HepG2 (cell line): ENCODE measurements at regions not wholly inside any gene's neighbourhood (a gene's known extent, or its start where the extent isn't known, plus 50 kb on each side); places are given as distances from the start of the nearest gene placed in this dataset.

Source experiments
- AHR ChIP-seq: IDR thresholded peaks from 2 replicates; pipeline ENCODE4 v1.6.1; 2018; ENCODE audit warnings: missing genetic modification reagents, missing compliant biosample characterization
- CENPX ChIP-seq: sonication (generic); formaldehyde crosslinking; IDR thresholded peaks from 2 replicates; pipeline ENCODE4 v1.9.0; 2021; ENCODE audit warnings: mild to moderate bottlenecking, missing genetic modification reagents, moderate library complexity
- ESRRA ChIP-seq: sonication (generic); formaldehyde crosslinking; IDR thresholded peaks from 2 replicates; pipeline ENCODE4 v1.5.1; 2020; ENCODE audit warnings: mild to moderate bottlenecking, low read depth, missing genetic modification reagents
- HNRNPH1 ChIP-seq: fragments of 200-400 bp; formaldehyde crosslinking; optimal IDR thresholded peaks from 2 replicates; pipeline ENCODE3; 2017; ENCODE audit warnings: mild to moderate bottlenecking, low read depth, low read length
- ISX ChIP-seq: sonication (generic); formaldehyde crosslinking; conservative IDR thresholded peaks from 2 replicates; pipeline ENCODE4 v1.5.0; 2020; ENCODE audit warnings: missing genetic modification reagents
- KAT7 ChIP-seq: IDR thresholded peaks from 2 replicates; pipeline ENCODE4 v1.6.1; 2018; ENCODE audit warnings: borderline replicate concordance, missing compliant biosample characterization
- PHF21A ChIP-seq: sonication (generic); formaldehyde crosslinking; IDR thresholded peaks from 2 replicates; pipeline ENCODE4 v1.5.0; 2020; ENCODE audit warnings: mild to moderate bottlenecking, missing genetic modification reagents
- PHF8 ChIP-seq: sonication (generic); formaldehyde crosslinking; IDR thresholded peaks from 2 replicates; pipeline ENCODE4 v1.5.0; 2020; ENCODE audit warnings: missing genetic modification reagents
- PTBP1 ChIP-seq: fragments of 200-400 bp; formaldehyde crosslinking; IDR thresholded peaks from 2 replicates; pipeline ENCODE4 v1.6.1; 2018; ENCODE audit warnings: low read length, low read depth; ENCODE audit not compliant: poor library complexity, severe bottlenecking
- RFX5 ChIP-seq: IDR thresholded peaks from 2 replicates; pipeline ENCODE4 v1.6.1; 2011; ENCODE audit warnings: low read depth, low read length, improper control_type of control experiment
- SKI ChIP-seq: fragments of 450-650 bp; IDR thresholded peaks from one replicate; pipeline ENCODE4 v1.6.1; 2018; ENCODE audit warnings: mild to moderate bottlenecking; ENCODE audit not compliant: partially characterized antibody
- ZNF446 ChIP-seq: sonication (generic); formaldehyde crosslinking; IDR thresholded peaks from 2 replicates; pipeline ENCODE4 v1.5.0; 2020; ENCODE audit warnings: mild to moderate bottlenecking, missing genetic modification reagents
- TF ChIP-seq, protein P1 (sequence below): sonication (generic); formaldehyde crosslinking; IDR thresholded peaks from 2 replicates; pipeline ENCODE4 v1.8.1; 2023; ENCODE audit warnings: mild to moderate bottlenecking, missing genetic modification reagents
- TF ChIP-seq, protein P2 (sequence below): sonication (generic); formaldehyde crosslinking; IDR thresholded peaks from 2 replicates; pipeline ENCODE4 v1.5.0; 2020; ENCODE audit warnings: mild to moderate bottlenecking, missing genetic modification reagents, borderline replicate concordance
- TF ChIP-seq, protein P3 (sequence below): sonication (generic); formaldehyde crosslinking; IDR thresholded peaks from 2 replicates; pipeline ENCODE4 v1.4.0; 2020; ENCODE audit warnings: mild to moderate bottlenecking, missing genetic modification reagents, borderline replicate concordance

DNA sequence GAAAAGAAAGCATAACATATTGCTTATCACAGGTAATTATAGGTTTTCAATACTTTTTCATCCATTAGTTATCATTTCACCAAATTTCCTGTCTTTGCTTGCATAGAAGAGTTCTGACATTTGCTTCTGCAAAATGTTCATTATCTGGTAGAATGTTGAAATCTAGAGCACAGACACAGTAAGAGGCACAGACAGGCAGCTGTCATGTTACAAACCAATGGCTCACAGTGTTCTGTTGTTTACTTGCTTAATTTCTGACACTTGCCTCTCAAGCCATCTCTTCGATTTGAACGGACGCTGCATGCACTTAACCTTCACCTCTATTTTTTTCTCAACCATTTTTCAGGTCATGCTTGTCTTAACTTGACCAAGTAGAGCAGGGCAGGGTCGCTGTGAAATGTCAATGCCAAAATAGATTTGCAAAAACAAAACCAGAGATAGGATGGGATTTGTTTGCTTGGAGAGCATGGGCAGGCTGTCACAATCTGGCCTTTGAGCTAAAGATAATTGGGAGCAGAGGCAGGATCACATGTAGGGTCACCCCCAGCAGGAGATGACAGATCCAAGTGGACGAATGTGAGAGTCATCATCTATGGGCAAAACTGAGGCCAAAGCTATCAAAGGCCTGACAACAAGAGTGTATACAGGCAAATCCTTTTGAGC is 292.3 kb downstream of the SMARCA1 start (continued):
- TF ChIP-seq HNRNPH1 (no peak), SKI (no peak), AHR (CRISPR knock-in tag) (no peak), KAT7 (CRISPR knock-in tag) (no peak), PHF8 (no peak), ZNF446 (CRISPR knock-in tag) (no peak), PHF21A (CRISPR knock-in tag) (peak; percentile 52; the same call in 1 of the 2 replicates), CENPX (CRISPR knock-in tag) (no peak), ISX (CRISPR knock-in tag) (no peak), PTBP1 (no peak), RFX5 (no peak), ESRRA (CRISPR knock-in tag) (peak; percentile 74)
- TF ChIP-seq, protein P1, sequence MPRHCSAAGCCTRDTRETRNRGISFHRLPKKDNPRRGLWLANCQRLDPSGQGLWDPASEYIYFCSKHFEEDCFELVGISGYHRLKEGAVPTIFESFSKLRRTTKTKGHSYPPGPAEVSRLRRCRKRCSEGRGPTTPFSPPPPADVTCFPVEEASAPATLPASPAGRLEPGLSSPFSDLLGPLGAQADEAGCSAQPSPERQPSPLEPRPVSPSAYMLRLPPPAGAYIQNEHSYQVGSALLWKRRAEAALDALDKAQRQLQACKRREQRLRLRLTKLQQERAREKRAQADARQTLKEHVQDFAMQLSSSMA (CRISPR knock-in tag), result no peak
- TF ChIP-seq, protein P2, sequence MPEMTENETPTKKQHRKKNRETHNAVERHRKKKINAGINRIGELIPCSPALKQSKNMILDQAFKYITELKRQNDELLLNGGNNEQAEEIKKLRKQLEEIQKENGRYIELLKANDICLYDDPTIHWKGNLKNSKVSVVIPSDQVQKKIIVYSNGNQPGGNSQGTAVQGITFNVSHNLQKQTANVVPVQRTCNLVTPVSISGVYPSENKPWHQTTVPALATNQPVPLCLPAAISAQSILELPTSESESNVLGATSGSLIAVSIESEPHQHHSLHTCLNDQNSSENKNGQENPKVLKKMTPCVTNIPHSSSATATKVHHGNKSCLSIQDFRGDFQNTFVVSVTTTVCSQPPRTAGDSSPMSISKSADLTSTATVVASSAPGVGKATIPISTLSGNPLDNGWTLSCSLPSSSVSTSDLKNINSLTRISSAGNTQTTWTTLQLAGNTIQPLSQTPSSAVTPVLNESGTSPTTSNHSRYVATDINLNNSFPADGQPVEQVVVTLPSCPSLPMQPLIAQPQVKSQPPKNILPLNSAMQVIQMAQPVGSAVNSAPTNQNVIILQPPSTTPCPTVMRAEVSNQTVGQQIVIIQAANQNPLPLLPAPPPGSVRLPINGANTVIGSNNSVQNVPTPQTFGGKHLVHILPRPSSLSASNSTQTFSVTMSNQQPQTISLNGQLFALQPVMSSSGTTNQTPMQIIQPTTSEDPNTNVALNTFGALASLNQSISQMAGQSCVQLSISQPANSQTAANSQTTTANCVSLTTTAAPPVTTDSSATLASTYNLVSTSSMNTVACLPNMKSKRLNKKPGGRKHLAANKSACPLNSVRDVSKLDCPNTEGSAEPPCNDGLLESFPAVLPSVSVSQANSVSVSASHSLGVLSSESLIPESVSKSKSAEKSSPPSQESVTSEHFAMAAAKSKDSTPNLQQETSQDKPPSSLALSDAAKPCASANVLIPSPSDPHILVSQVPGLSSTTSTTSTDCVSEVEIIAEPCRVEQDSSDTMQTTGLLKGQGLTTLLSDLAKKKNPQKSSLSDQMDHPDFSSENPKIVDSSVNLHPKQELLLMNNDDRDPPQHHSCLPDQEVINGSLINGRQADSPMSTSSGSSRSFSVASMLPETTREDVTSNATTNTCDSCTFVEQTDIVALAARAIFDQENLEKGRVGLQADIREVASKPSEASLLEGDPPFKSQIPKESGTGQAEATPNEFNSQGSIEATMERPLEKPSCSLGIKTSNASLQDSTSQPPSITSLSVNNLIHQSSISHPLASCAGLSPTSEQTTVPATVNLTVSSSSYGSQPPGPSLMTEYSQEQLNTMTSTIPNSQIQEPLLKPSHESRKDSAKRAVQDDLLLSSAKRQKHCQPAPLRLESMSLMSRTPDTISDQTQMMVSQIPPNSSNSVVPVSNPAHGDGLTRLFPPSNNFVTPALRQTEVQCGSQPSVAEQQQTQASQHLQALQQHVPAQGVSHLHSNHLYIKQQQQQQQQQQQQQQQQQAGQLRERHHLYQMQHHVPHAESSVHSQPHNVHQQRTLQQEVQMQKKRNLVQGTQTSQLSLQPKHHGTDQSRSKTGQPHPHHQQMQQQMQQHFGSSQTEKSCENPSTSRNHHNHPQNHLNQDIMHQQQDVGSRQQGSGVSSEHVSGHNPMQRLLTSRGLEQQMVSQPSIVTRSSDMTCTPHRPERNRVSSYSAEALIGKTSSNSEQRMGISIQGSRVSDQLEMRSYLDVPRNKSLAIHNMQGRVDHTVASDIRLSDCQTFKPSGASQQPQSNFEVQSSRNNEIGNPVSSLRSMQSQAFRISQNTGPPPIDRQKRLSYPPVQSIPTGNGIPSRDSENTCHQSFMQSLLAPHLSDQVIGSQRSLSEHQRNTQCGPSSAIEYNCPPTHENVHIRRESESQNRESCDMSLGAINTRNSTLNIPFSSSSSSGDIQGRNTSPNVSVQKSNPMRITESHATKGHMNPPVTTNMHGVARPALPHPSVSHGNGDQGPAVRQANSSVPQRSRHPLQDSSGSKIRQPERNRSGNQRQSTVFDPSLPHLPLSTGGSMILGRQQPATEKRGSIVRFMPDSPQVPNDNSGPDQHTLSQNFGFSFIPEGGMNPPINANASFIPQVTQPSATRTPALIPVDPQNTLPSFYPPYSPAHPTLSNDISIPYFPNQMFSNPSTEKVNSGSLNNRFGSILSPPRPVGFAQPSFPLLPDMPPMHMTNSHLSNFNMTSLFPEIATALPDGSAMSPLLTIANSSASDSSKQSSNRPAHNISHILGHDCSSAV (CRISPR knock-in tag), result no peak
- TF ChIP-seq, protein P3, sequence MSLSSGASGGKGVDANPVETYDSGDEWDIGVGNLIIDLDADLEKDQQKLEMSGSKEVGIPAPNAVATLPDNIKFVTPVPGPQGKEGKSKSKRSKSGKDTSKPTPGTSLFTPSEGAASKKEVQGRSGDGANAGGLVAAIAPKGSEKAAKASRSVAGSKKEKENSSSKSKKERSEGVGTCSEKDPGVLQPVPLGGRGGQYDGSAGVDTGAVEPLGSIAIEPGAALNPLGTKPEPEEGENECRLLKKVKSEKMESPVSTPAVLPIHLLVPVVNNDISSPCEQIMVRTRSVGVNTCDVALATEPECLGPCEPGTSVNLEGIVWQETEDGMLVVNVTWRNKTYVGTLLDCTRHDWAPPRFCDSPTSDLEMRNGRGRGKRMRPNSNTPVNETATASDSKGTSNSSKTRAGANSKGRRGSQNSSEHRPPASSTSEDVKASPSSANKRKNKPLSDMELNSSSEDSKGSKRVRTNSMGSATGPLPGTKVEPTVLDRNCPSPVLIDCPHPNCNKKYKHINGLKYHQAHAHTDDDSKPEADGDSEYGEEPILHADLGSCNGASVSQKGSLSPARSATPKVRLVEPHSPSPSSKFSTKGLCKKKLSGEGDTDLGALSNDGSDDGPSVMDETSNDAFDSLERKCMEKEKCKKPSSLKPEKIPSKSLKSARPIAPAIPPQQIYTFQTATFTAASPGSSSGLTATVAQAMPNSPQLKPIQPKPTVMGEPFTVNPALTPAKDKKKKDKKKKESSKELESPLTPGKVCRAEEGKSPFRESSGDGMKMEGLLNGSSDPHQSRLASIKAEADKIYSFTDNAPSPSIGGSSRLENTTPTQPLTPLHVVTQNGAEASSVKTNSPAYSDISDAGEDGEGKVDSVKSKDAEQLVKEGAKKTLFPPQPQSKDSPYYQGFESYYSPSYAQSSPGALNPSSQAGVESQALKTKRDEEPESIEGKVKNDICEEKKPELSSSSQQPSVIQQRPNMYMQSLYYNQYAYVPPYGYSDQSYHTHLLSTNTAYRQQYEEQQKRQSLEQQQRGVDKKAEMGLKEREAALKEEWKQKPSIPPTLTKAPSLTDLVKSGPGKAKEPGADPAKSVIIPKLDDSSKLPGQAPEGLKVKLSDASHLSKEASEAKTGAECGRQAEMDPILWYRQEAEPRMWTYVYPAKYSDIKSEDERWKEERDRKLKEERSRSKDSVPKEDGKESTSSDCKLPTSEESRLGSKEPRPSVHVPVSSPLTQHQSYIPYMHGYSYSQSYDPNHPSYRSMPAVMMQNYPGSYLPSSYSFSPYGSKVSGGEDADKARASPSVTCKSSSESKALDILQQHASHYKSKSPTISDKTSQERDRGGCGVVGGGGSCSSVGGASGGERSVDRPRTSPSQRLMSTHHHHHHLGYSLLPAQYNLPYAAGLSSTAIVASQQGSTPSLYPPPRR (CRISPR knock-in tag), result peak; percentile 52; the same call in 1 of the 2 replicates
